Glutamatergic neuron (in vitro differentiated cells): ENCODE measurements at regions not wholly inside any gene's neighbourhood (a gene's known extent, or its start where the extent isn't known, plus 50 kb on each side); places are given as distances from the start of the nearest gene placed in this dataset.

Experiments
- DNase-seq: peaks from one replicate; pipeline ENCODE4 v3.0.0; 2022
- H3K27ac Mint-ChIP-seq: one replicate; pipeline ENCODE4 v1.8.0; 2020; ENCODE audit warnings: mild to moderate bottlenecking, mixed read lengths, inconsistent platforms; ENCODE audit not compliant: unreplicated experiment
- H3K27me3 Mint-ChIP-seq: one replicate; pipeline ENCODE4 v1.8.0; 2020; ENCODE audit warnings: mild to moderate bottlenecking, moderate library complexity, mixed read lengths, inconsistent platforms; ENCODE audit not compliant: unreplicated experiment
- H3K36me3 Mint-ChIP-seq: one replicate; pipeline ENCODE4 v1.8.0; 2020; ENCODE audit warnings: mild to moderate bottlenecking, mixed read lengths, inconsistent platforms; ENCODE audit not compliant: unreplicated experiment
- H3K4me1 Mint-ChIP-seq: one replicate; pipeline ENCODE4 v1.8.0; 2020; ENCODE audit warnings: mild to moderate bottlenecking, low read depth, mixed read lengths, inconsistent platforms; ENCODE audit not compliant: unreplicated experiment
- H3K4me3 Mint-ChIP-seq: one replicate; pipeline ENCODE4 v1.8.0; 2020; ENCODE audit warnings: mild to moderate bottlenecking, mixed read lengths, inconsistent platforms; ENCODE audit not compliant: unreplicated experiment
- H3K9me3 Mint-ChIP-seq: one replicate; pipeline ENCODE4 v1.8.0; 2020; ENCODE audit warnings: mild to moderate bottlenecking, moderate library complexity, mixed read lengths, inconsistent platforms; ENCODE audit not compliant: unreplicated experiment
- TF ChIP-seq, protein P1 (sequence below): fragments of 200-600 bp; sonication (generic); IDR thresholded peaks from one replicate; pipeline ENCODE4 v1.5.0; 2021; ENCODE audit not compliant: partially characterized antibody, unreplicated experiment

DNA sequence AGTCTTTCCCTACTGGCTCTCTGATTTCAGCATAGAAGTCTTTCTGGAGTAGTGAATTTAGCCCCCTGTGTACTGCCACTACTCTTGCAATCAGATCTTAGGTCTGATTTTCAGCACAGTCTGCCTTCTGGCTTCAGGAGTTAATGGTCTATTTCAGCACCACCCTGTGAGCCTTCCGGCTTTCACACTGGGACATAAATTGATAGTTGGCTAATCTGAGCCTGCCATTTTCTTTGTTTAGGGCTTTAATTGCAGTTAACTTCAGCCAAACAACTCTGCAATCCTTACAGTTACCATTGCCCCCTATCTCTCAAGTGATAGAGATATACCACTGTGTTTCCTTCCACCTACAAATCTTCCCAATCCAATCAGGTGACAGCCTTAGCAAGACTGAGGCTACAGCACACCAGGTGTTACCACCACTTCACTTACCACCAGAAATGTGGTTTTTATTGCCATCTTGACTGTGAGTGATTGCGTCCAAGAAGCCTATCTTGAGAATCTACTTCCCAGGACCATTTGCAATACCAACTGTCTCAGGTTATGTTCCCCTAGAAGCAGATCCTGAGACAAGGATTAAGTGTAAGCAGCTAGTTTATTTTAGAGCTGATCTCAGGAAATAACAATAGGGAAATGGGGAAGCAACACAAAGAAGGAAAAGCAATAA lies 51.9 kb upstream of the NEK6 start:
- no peak overlapping the region for H3K27ac Mint-ChIP-seq
- TF ChIP-seq, protein P1, sequence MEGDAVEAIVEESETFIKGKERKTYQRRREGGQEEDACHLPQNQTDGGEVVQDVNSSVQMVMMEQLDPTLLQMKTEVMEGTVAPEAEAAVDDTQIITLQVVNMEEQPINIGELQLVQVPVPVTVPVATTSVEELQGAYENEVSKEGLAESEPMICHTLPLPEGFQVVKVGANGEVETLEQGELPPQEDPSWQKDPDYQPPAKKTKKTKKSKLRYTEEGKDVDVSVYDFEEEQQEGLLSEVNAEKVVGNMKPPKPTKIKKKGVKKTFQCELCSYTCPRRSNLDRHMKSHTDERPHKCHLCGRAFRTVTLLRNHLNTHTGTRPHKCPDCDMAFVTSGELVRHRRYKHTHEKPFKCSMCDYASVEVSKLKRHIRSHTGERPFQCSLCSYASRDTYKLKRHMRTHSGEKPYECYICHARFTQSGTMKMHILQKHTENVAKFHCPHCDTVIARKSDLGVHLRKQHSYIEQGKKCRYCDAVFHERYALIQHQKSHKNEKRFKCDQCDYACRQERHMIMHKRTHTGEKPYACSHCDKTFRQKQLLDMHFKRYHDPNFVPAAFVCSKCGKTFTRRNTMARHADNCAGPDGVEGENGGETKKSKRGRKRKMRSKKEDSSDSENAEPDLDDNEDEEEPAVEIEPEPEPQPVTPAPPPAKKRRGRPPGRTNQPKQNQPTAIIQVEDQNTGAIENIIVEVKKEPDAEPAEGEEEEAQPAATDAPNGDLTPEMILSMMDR = no peak
- peaks cover 10% of the 10 kb centered on the region for H3K36me3 Mint-ChIP-seq
- H3K4me1 Mint-ChIP-seq = no peaks in the 10 kb centered on the region
- peaks cover 2% of the 10 kb centered on the region for H3K9me3 Mint-ChIP-seq
- no peak for DNase-seq
- no peaks in the 10 kb centered on the region for H3K27me3 Mint-ChIP-seq
- H3K4me3 Mint-ChIP-seq = no peak overlapping the region

DNA sequence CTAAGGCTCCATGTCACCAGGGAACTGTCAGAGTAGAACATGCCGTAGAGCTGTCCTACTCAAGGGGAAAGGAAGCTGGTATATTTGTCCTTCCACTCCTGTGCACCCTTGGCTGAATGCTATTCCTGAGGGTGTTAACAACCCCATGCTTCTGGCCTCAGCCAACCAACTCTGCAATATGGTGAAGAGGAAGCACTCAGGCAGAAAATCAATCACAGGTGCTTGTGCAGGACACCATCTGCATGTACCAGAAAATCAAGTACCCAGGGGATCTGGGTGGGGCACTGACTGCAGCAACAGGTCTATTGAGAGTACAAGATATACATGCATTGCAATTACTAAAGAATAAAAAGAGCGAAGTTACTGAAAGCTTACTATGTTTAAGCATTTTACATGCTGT lies 51.4 kb upstream of the NEK6 start:
- Mint-ChIP-seq H3K4me1 (no peaks in the 10 kb centered on the region), H3K27ac (no peak overlapping the region), H3K4me3 (no peak overlapping the region), H3K36me3 (peaks cover 10% of the 10 kb centered on the region), H3K9me3 (peaks cover 2% of the 10 kb centered on the region), H3K27me3 (no peaks in the 10 kb centered on the region)
- TF ChIP-seq, protein P1 = no peak
- DNase-seq = no peak
